ENCODE measurements at regions not wholly inside any gene's neighbourhood (a gene's known extent, or its start where the extent isn't known, plus 50 kb on each side); places are given as distances from the start of the nearest gene placed in this dataset.

DNA sequence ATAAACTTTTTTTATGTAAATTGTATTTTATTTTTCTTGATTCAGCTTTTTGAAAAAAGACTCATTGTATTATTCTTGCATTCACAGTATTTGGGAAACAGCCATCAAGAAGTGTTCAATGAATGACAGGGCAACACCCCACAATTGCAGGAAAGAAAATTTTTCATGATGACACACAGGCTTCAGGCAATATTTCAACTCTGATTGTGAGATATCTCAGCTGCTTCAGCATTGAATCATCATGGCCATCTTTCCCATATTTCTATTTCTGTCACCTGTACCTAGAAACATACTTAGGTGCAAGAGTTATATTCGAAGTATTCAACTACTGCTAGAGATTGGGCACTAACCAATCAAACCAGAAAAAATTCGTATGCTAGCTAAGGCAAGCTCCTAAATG is 446.0 kb downstream of the ISL1 start:
- no peak overlapping the region for H3K4me3 ChIP-seq (ENCODE audit: control insufficient read depth in 1 of 7, extremely low read depth in 1 of 7, insufficient read depth in 4 of 7, low read depth in 2 of 7, low read length in 6 of 7)
- H3K27me3 ChIP-seq (replicated peaks in 2 of 5; ENCODE audit: control insufficient read depth in 4 of 5, insufficient read depth in 5 of 5, low read length in 4 of 5): no peaks in the 10 kb centered on the region
- H3K4me1 ChIP-seq (ENCODE audit: control extremely low read depth in 1 of 4, control insufficient read depth in 4 of 4, insufficient read depth in 4 of 4, low read length in 3 of 4): no peaks in the 10 kb centered on the region
- WGBS (ENCODE audit: insufficient coverage): 86% methylated on average over 1 of the region's 2 CpGs
- H3K27ac ChIP-seq (ENCODE audit: insufficient read depth in 1 of 2, low read depth in 1 of 2, low read length in 2 of 2, poor library complexity in 1 of 2, severe bottlenecking in 2 of 2): no peak overlapping the region
- ChIA-PET CTCF (no interaction called here), POLR2A (no interaction called here)
- H3K36me3 ChIP-seq (ENCODE audit: control insufficient read depth in 4 of 4, insufficient read depth in 4 of 4, low read length in 3 of 4): no peaks in the 10 kb centered on the region
- H3K9me3 ChIP-seq (ENCODE audit: control extremely low read depth in 1 of 5, control insufficient read depth in 4 of 5, insufficient read depth in 2 of 5, low read depth in 1 of 5, low read length in 4 of 5): no peaks in the 10 kb centered on the region
- no peak for DNase-seq

DNA sequence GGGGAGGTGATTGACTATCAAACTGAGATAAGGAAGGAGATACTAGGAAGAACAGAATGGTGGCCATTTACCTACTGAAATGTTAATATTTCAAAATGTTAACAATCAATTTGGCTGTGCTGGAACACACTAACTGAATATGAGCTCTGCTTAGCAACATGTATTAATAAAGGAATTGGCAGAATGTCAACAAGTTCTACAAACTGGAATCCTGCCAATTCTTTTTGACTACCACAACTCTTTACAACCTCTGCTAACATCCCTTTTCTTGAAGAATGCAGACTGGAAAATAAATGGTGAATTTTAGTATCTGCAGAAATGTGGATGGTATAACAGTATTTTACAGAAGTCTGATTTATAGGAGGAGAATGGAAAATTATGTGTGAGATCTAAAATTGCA is 446.4 kb downstream of the ISL1 start:
- H3K4me3 ChIP-seq (ENCODE audit: control insufficient read depth in 1 of 7, extremely low read depth in 1 of 7, insufficient read depth in 4 of 7, low read depth in 2 of 7, low read length in 6 of 7): no peak overlapping the region
- H3K9me3 ChIP-seq (ENCODE audit: control extremely low read depth in 1 of 5, control insufficient read depth in 4 of 5, insufficient read depth in 2 of 5, low read depth in 1 of 5, low read length in 4 of 5): no peaks in the 10 kb centered on the region
- H3K4me1 ChIP-seq (ENCODE audit: control extremely low read depth in 1 of 4, control insufficient read depth in 4 of 4, insufficient read depth in 4 of 4, low read length in 3 of 4): no peaks in the 10 kb centered on the region
- no peak overlapping the region for H3K27ac ChIP-seq (ENCODE audit: insufficient read depth in 1 of 2, low read depth in 1 of 2, low read length in 2 of 2, poor library complexity in 1 of 2, severe bottlenecking in 2 of 2)
- ChIA-PET CTCF (no interaction called here), POLR2A (no interaction called here)
- H3K36me3 ChIP-seq (ENCODE audit: control insufficient read depth in 4 of 4, insufficient read depth in 4 of 4, low read length in 3 of 4): no peaks in the 10 kb centered on the region
- no peaks in the 10 kb centered on the region for H3K27me3 ChIP-seq (replicated peaks in 2 of 5; ENCODE audit: control insufficient read depth in 4 of 5, insufficient read depth in 5 of 5, low read length in 4 of 5)
- DNase-seq: no peak

DNA sequence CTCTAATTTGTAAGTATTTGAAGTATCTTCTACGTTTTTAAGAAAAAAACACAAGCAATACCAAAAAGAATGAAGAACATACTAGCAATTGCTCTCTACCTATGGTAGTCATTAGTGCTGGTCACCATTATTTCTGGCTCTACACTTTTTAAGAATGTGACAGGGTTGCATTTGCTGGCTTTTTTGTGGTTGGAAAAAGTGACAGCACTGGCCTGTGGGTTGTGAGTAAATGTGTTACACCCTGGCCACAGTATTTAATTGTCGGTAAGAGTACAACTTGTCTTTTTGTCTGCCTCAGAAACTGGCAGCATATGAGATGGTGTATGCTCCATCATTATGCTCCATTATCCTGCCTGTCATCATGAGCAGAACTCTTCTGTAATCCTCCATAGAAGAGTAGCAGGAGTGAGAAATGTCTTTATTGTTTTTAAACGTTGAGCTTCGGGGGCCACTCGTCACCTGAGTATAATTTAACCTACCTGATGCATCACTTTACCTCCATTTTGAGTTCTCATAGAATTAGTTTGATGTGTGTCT is 449.8 kb downstream of the ISL1 start:
- no peaks in the 10 kb centered on the region for H3K27me3 ChIP-seq (replicated peaks in 2 of 5; ENCODE audit: control insufficient read depth in 4 of 5, insufficient read depth in 5 of 5, low read length in 4 of 5)
- H3K4me3 ChIP-seq (ENCODE audit: control insufficient read depth in 1 of 7, extremely low read depth in 1 of 7, insufficient read depth in 4 of 7, low read depth in 2 of 7, low read length in 6 of 7): no peak overlapping the region
- no peaks in the 10 kb centered on the region for H3K4me1 ChIP-seq (ENCODE audit: control extremely low read depth in 1 of 4, control insufficient read depth in 4 of 4, insufficient read depth in 4 of 4, low read length in 3 of 4)
- CTCF ChIA-PET: no interaction called here
- POLR2A ChIA-PET: no interaction called here
- 100% methylated on average over 1 of the region's 5 CpGs for WGBS (ENCODE audit: insufficient coverage)
- H3K9me3 ChIP-seq (ENCODE audit: control extremely low read depth in 1 of 5, control insufficient read depth in 4 of 5, insufficient read depth in 2 of 5, low read depth in 1 of 5, low read length in 4 of 5): no peaks in the 10 kb centered on the region
- no peak overlapping the region for H3K27ac ChIP-seq (ENCODE audit: insufficient read depth in 1 of 2, low read depth in 1 of 2, low read length in 2 of 2, poor library complexity in 1 of 2, severe bottlenecking in 2 of 2)
- DNase-seq: no peak
- no peaks in the 10 kb centered on the region for H3K36me3 ChIP-seq (ENCODE audit: control insufficient read depth in 4 of 4, insufficient read depth in 4 of 4, low read length in 3 of 4)

DNA sequence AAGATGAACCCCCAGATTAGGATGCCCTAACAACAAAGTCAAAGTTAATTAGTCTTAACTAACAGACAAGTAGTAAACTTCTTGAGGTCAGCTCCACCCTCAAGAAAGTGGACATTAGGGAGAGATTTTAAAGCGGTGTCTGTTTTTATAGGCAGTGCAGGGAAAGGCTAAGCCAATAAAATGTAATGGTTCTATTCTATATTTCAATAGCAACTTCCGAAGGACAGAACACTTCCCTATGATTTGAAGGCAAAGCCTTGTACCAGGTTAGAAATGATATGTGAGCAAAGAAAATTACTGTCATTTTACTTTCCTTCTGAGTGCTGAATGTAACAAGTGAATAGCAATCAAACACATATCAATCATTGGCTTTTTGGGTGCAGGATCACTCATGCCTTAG is 455.2 kb downstream of the ISL1 start:
- no CpG with 5 or more reads among the region's 2 CpGs for WGBS (ENCODE audit: insufficient coverage)
- POLR2A ChIA-PET: no interaction called here
- Histone ChIP-seq H3K4me1 (ENCODE audit: control extremely low read depth in 1 of 4, control insufficient read depth in 4 of 4, insufficient read depth in 4 of 4, low read length in 3 of 4) (no peaks in the 10 kb centered on the region), H3K27me3 (replicated peaks in 2 of 5; ENCODE audit: control insufficient read depth in 4 of 5, insufficient read depth in 5 of 5, low read length in 4 of 5) (no peaks in the 10 kb centered on the region), H3K36me3 (ENCODE audit: control insufficient read depth in 4 of 4, insufficient read depth in 4 of 4, low read length in 3 of 4) (no peaks in the 10 kb centered on the region), H3K9me3 (ENCODE audit: control extremely low read depth in 1 of 5, control insufficient read depth in 4 of 5, insufficient read depth in 2 of 5, low read depth in 1 of 5, low read length in 4 of 5) (no peaks in the 10 kb centered on the region), H3K4me3 (ENCODE audit: control insufficient read depth in 1 of 7, extremely low read depth in 1 of 7, insufficient read depth in 4 of 7, low read depth in 2 of 7, low read length in 6 of 7) (no peak overlapping the region), H3K27ac (ENCODE audit: insufficient read depth in 1 of 2, low read depth in 1 of 2, low read length in 2 of 2, poor library complexity in 1 of 2, severe bottlenecking in 2 of 2) (no peak overlapping the region)
- no peak for DNase-seq
- CTCF ChIA-PET: no interaction called here

- Histone ChIP-seq H3K4me3 (ENCODE audit: control insufficient read depth in 1 of 7, extremely low read depth in 1 of 7, insufficient read depth in 4 of 7, low read depth in 2 of 7, low read length in 6 of 7) (no peak overlapping the region), H3K9me3 (ENCODE audit: control extremely low read depth in 1 of 5, control insufficient read depth in 4 of 5, insufficient read depth in 2 of 5, low read depth in 1 of 5, low read length in 4 of 5) (no peaks in the 10 kb centered on the region), H3K27me3 (replicated peaks in 2 of 5; ENCODE audit: control insufficient read depth in 4 of 5, insufficient read depth in 5 of 5, low read length in 4 of 5) (no peaks in the 10 kb centered on the region), H3K4me1 (ENCODE audit: control extremely low read depth in 1 of 4, control insufficient read depth in 4 of 4, insufficient read depth in 4 of 4, low read length in 3 of 4) (no peaks in the 10 kb centered on the region), H3K27ac (ENCODE audit: insufficient read depth in 1 of 2, low read depth in 1 of 2, low read length in 2 of 2, poor library complexity in 1 of 2, severe bottlenecking in 2 of 2) (no peak overlapping the region), H3K36me3 (ENCODE audit: control insufficient read depth in 4 of 4, insufficient read depth in 4 of 4, low read length in 3 of 4) (no peaks in the 10 kb centered on the region)
- POLR2A ChIA-PET: no interaction called here
- CTCF ChIA-PET: no interaction called here
- DNase-seq: no peak
- WGBS (ENCODE audit: insufficient coverage): 97% methylated on average over 6 of the region's 7 CpGs
Measured at GRCh38 chr5:51843893-51844292, 460.6 kb downstream of the ISL1 start.

GRCh38 chr5:51846015-51846414 is 462.8 kb downstream of the ISL1 start:
- Histone ChIP-seq H3K27ac (ENCODE audit: insufficient read depth in 1 of 2, low read depth in 1 of 2, low read length in 2 of 2, poor library complexity in 1 of 2, severe bottlenecking in 2 of 2) (no peak overlapping the region), H3K4me1 (ENCODE audit: control extremely low read depth in 1 of 4, control insufficient read depth in 4 of 4, insufficient read depth in 4 of 4, low read length in 3 of 4) (no peaks in the 10 kb centered on the region), H3K36me3 (ENCODE audit: control insufficient read depth in 4 of 4, insufficient read depth in 4 of 4, low read length in 3 of 4) (no peaks in the 10 kb centered on the region), H3K4me3 (ENCODE audit: control insufficient read depth in 1 of 7, extremely low read depth in 1 of 7, insufficient read depth in 4 of 7, low read depth in 2 of 7, low read length in 6 of 7) (no peak overlapping the region), H3K9me3 (ENCODE audit: control extremely low read depth in 1 of 5, control insufficient read depth in 4 of 5, insufficient read depth in 2 of 5, low read depth in 1 of 5, low read length in 4 of 5) (no peaks in the 10 kb centered on the region), H3K27me3 (replicated peaks in 2 of 5; ENCODE audit: control insufficient read depth in 4 of 5, insufficient read depth in 5 of 5, low read length in 4 of 5) (no peaks in the 10 kb centered on the region)
- DNase-seq: no peak
- ChIA-PET CTCF (interaction anchor here (1.0 kb wide), 1 partner anchor 22 kb away, joined by 3 read pairs; no protein-coding TSS in a partner anchor), POLR2A (no interaction called here)
- no CpG with 5 or more reads among the region's 2 CpGs for WGBS (ENCODE audit: insufficient coverage)

DNA sequence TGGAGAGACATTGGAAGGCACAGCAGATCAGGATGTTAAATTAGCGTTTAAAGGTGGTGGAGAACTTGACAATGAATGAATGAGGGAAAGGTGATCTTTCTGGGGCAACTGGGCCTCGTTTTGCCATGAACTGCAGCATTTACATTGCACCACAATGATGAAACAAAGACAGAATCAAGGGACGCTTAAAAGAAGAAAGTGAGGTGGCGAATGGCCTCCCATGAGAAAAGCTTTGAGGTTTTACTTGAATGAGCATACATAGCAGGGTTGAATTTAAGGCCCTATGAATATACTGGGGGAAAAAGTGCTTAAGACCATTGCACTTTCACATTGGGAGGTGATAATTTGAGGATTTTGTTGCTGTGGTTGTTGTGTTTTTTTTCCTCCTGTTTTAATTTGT is 476.4 kb downstream of the ISL1 start:
- H3K27ac ChIP-seq (ENCODE audit: insufficient read depth in 1 of 2, low read depth in 1 of 2, low read length in 2 of 2, poor library complexity in 1 of 2, severe bottlenecking in 2 of 2): no peak overlapping the region
- no peaks in the 10 kb centered on the region for H3K9me3 ChIP-seq (ENCODE audit: control extremely low read depth in 1 of 5, control insufficient read depth in 4 of 5, insufficient read depth in 2 of 5, low read depth in 1 of 5, low read length in 4 of 5)
- H3K4me1 ChIP-seq (ENCODE audit: control extremely low read depth in 1 of 4, control insufficient read depth in 4 of 4, insufficient read depth in 4 of 4, low read length in 3 of 4): no peaks in the 10 kb centered on the region
- no peaks in the 10 kb centered on the region for H3K27me3 ChIP-seq (replicated peaks in 2 of 5; ENCODE audit: control insufficient read depth in 4 of 5, insufficient read depth in 5 of 5, low read length in 4 of 5)
- no peaks in the 10 kb centered on the region for H3K36me3 ChIP-seq (ENCODE audit: control insufficient read depth in 4 of 4, insufficient read depth in 4 of 4, low read length in 3 of 4)
- 85% methylated on average over 3 of the region's 4 CpGs for WGBS (ENCODE audit: insufficient coverage)
- no peak for DNase-seq
- H3K4me3 ChIP-seq (ENCODE audit: control insufficient read depth in 1 of 7, extremely low read depth in 1 of 7, insufficient read depth in 4 of 7, low read depth in 2 of 7, low read length in 6 of 7): no peak overlapping the region
- POLR2A ChIA-PET: no interaction called here
- CTCF ChIA-PET: no interaction called here
